ENCODE measurements at regions not wholly inside any gene's neighbourhood (a gene's known extent, or its start where the extent isn't known, plus 50 kb on each side); places are given as distances from the start of the nearest gene placed in this dataset.

DNA sequence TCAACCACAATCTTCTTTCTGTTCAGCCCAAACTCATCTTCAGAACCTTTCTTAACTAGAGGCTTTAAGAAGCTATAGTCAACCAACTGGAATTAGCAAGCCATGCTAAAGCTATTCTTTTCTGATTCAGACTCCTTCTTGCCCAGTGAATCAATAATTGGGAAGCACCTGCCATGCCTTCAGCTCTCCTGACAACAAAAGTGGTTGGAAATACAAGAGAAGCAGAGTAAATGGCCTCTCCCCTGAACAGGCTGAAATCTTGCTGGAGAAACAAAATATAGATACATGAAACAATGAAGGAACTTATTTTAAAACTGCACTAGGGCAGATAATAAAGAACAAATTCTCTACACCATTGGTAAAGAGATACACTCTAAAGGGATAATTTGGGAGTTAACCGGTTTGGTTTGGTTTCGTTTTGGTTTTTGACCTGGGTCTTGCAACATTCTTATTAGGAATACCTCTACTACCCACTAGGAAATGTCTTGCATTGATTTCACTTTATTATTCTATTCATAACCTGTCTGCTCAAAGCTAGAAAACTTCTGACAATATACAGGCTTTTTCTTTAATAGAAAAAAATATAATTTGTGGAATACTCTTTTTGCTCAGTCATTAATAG lies 173.6 kb upstream of the DYNLRB2 start:
- TF ChIP-seq, protein P1, sequence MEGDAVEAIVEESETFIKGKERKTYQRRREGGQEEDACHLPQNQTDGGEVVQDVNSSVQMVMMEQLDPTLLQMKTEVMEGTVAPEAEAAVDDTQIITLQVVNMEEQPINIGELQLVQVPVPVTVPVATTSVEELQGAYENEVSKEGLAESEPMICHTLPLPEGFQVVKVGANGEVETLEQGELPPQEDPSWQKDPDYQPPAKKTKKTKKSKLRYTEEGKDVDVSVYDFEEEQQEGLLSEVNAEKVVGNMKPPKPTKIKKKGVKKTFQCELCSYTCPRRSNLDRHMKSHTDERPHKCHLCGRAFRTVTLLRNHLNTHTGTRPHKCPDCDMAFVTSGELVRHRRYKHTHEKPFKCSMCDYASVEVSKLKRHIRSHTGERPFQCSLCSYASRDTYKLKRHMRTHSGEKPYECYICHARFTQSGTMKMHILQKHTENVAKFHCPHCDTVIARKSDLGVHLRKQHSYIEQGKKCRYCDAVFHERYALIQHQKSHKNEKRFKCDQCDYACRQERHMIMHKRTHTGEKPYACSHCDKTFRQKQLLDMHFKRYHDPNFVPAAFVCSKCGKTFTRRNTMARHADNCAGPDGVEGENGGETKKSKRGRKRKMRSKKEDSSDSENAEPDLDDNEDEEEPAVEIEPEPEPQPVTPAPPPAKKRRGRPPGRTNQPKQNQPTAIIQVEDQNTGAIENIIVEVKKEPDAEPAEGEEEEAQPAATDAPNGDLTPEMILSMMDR (IDR thresholded peaks at IDR 0.05) = no peak
- TF ChIP-seq POLR2A (IDR thresholded peaks at IDR 0.05) = no peak
